Vagina (tissue), 2 donors: ENCODE measurements at regions not wholly inside any gene's neighbourhood (a gene's known extent, or its start where the extent isn't known, plus 50 kb on each side); places are given as distances from the start of the nearest gene placed in this dataset.
"Not testable (repeated sequence)": the region's sequence is repeated elsewhere in the genome, so short reads cannot be mapped to it uniquely, and the experiment has no call there.

ENCODE experiments used
- POLR2A ChIP-seq, 2 donors: fragments of 450-650 bp; IDR thresholded peaks; one replicate each; pipeline ENCODE4 v1.6.1; 2017; ENCODE audit warnings: antibody characterized with exemption in 2 of 2, mild to moderate bottlenecking in 2 of 2, moderate library complexity in 2 of 2
- TF ChIP-seq, protein P1 (sequence below), 3 experiments: fragments of 450-650 bp in 2 of 3; fragments of 200-600 bp in 1 of 3; sonication (generic) in 1 of 3; IDR thresholded peaks; one replicate each; pipeline ENCODE4 v1.5.1; 2017 to 2019; ENCODE audit warnings: antibody characterized with exemption in 3 of 3, mild to moderate bottlenecking in 2 of 3, moderate library complexity in 2 of 3

DNA sequence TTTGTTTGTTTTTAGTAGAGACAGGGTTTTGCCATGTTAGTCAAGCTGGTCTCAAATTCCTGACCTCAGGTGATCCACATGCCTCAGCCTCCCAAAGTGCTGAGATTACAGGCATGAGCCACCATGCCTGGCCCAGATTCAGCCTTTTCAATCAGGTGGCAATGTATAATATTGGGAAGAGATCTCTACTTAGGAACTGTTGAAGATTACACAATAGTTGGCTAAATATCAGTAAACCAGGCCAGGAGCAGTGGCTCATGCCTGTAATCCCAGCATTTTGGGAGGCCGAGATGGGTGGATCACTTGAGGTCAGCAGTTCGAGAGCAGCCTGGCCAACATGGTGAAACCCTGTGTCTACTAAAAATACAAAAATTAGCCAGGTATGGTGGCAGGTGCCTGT, 101.1 kb upstream of the LOC128125822 start:
- TF ChIP-seq, protein P1, sequence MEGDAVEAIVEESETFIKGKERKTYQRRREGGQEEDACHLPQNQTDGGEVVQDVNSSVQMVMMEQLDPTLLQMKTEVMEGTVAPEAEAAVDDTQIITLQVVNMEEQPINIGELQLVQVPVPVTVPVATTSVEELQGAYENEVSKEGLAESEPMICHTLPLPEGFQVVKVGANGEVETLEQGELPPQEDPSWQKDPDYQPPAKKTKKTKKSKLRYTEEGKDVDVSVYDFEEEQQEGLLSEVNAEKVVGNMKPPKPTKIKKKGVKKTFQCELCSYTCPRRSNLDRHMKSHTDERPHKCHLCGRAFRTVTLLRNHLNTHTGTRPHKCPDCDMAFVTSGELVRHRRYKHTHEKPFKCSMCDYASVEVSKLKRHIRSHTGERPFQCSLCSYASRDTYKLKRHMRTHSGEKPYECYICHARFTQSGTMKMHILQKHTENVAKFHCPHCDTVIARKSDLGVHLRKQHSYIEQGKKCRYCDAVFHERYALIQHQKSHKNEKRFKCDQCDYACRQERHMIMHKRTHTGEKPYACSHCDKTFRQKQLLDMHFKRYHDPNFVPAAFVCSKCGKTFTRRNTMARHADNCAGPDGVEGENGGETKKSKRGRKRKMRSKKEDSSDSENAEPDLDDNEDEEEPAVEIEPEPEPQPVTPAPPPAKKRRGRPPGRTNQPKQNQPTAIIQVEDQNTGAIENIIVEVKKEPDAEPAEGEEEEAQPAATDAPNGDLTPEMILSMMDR (IDR thresholded peaks at IDR 0.05): not testable (repeated sequence)
- not testable (repeated sequence) for TF ChIP-seq POLR2A (IDR thresholded peaks at IDR 0.05)
